HepG2 (cell line): ENCODE measurements at regions not wholly inside any gene's neighbourhood (a gene's known extent, or its start where the extent isn't known, plus 50 kb on each side); places are given as distances from the start of the nearest gene placed in this dataset.

Source experiments
- ATAC-seq: fragments of 200-7000 bp; cut with Tn5 transposase; 3 replicates; pipeline ENCODE4 v1.9.1; 2020; ENCODE audit warnings: mild to moderate bottlenecking, moderate library complexity
- BruUV-seq: library from RNA; stranded (reverse); fragments of 400-500 nt; replicated peaks from 2 replicates; lab custom pipeline; 2021; lab: Mats Ljungman, UMichigan
- CTCF ChIA-PET: fragments of 300-600 bp; formaldehyde crosslinking; extraction: SDS; loops from one replicate; lab custom pipeline; 2021; ENCODE audit warnings: low total read pairs, inconsistent platforms, low intra/inter-chr PET ratio; lab: Yijun Ruan, JAX
- POLR2A ChIA-PET: fragments of 350-600 bp; sonication (Branson Sonifier 250); formaldehyde crosslinking; loops from one replicate; lab custom pipeline; 2020; ENCODE audit warnings: antibody characterized with exemption, inconsistent platforms; lab: Yijun Ruan, JAX
- DNase-seq: peaks from one replicate; pipeline ENCODE4 v3.0.0-alpha.2; 2015; ENCODE audit warnings: low spot score
- FAIRE-seq: peaks from 3 replicates; lab custom pipeline; 2011; peaks lifted over from hg19 to GRCh38; lab: Jason Lieb, UNC
- H2AFZ ChIP-seq: one replicate; pipeline ENCODE4 v1.6.1; 2011; ENCODE audit warnings: low read length, inconsistent platforms
- H3K27ac ChIP-seq: fragments of 300-600 bp; 3 replicates; pipeline ENCODE4 v1.8.0; 2011; ENCODE audit warnings: mixed run types, mild to moderate bottlenecking, mixed read lengths, low read length, inconsistent platforms; ENCODE audit not compliant: insufficient read depth; ENCODE audit errors: extremely low read length
- H3K27me3 ChIP-seq, 2 experiments: fragments of 200-600 bp in 1 of 2; 2 replicates in 1 of 2; 3 replicates in 1 of 2; pipeline versions ENCODE4 v1.6.0 to v1.8.0; 2011; ENCODE audit warnings: low read length in 2 of 2, mild to moderate bottlenecking in 2 of 2, moderate library complexity in 2 of 2, inconsistent platforms in 1 of 2; ENCODE audit not compliant: insufficient read depth in 2 of 2, control insufficient read depth in 1 of 2
- H3K36me3 ChIP-seq, 2 experiments: fragments of 200-600 bp in 1 of 2; replicated peaks in 1 of 2; 2 replicates in 1 of 2; 3 replicates in 1 of 2; pipeline versions ENCODE4 v1.5.1 to v1.8.0; 2011; ENCODE audit warnings: low read length in 2 of 2, inconsistent platforms in 1 of 2; ENCODE audit not compliant: insufficient read depth in 2 of 2, control insufficient read depth in 1 of 2
- H3K4me1 ChIP-seq: 2 replicates; pipeline ENCODE4 v1.5.1; 2012; ENCODE audit warnings: low read length, inconsistent platforms; ENCODE audit not compliant: insufficient read depth
- H3K4me2 ChIP-seq: 2 replicates; pipeline ENCODE4 v1.6.0; 2011; ENCODE audit warnings: low read depth, low read length, inconsistent platforms
- H3K4me3 ChIP-seq, 3 experiments: fragments of 200-600 bp in 1 of 3; sonication (generic), shearing (Covaris generic) in 1 of 3; replicated peaks in 1 of 3; 2 replicates each; pipeline ENCODE4 v1.5.1; 2011 to 2016; ENCODE audit warnings: low read length in 3 of 3, inconsistent platforms in 2 of 3, low read depth in 2 of 3, mild to moderate bottlenecking in 2 of 3, control low read depth in 1 of 3, mixed read lengths in 1 of 3; ENCODE audit not compliant: insufficient read depth in 1 of 3
- H3K79me2 ChIP-seq: one replicate; pipeline ENCODE4 v1.6.1; 2011; ENCODE audit warnings: low read length, inconsistent platforms; ENCODE audit not compliant: insufficient read depth
- H3K9ac ChIP-seq: 2 replicates; pipeline ENCODE4 v1.6.0; 2011; ENCODE audit warnings: mild to moderate bottlenecking, low read depth, low read length, inconsistent platforms; ENCODE audit not compliant: insufficient read depth
- H3K9me3 ChIP-seq: 2 replicates; pipeline ENCODE4 v1.5.1; 2012; ENCODE audit warnings: mild to moderate bottlenecking, low read length
- H4K20me1 ChIP-seq: 2 replicates; pipeline ENCODE4 v1.6.0; 2011; ENCODE audit warnings: inconsistent platforms, mild to moderate bottlenecking, low read length, moderate library complexity; ENCODE audit not compliant: insufficient read depth
- ATF7 ChIP-seq, 2 experiments: fragments of 450-650 bp in 1 of 2; sonication (generic) in 1 of 2; formaldehyde crosslinking in 1 of 2; IDR thresholded peaks; 2 replicates each; pipeline versions ENCODE4 v1.4.0 to v1.6.1; 2016 to 2020; ENCODE audit warnings: antibody characterized with exemption in 1 of 2, mild to moderate bottlenecking in 1 of 2, missing genetic modification reagents in 1 of 2
- CEBPB ChIP-seq: IDR thresholded peaks from 2 replicates; pipeline ENCODE4 v1.6.1; 2011; ENCODE audit warnings: low read depth, low read length, improper control_type of control experiment, borderline replicate concordance
- DNMT1 ChIP-seq: sonication (generic); formaldehyde crosslinking; IDR thresholded peaks from 2 replicates; pipeline ENCODE4 v1.5.1; 2020; ENCODE audit warnings: mild to moderate bottlenecking, missing genetic modification reagents
- ELF1 ChIP-seq: sonication (generic); formaldehyde crosslinking; IDR thresholded peaks from 2 replicates; pipeline ENCODE4 v1.4.0; 2020; ENCODE audit warnings: missing genetic modification reagents
- ETV5 ChIP-seq: IDR thresholded peaks from 2 replicates; pipeline ENCODE4 v1.6.1; 2018; ENCODE audit warnings: missing biosample characterization, missing genetic modification reagents, inconsistent platforms, borderline replicate concordance
- FOSL2 ChIP-seq: sonication (generic); formaldehyde crosslinking; IDR thresholded peaks from 2 replicates; pipeline ENCODE4 v1.4.0; 2020; ENCODE audit warnings: missing genetic modification reagents
- GPN1 ChIP-seq: sonication (generic); formaldehyde crosslinking; IDR thresholded peaks from 2 replicates; pipeline ENCODE4 v1.5.1; 2020; ENCODE audit warnings: missing genetic modification reagents, borderline replicate concordance
- HOMEZ ChIP-seq: IDR thresholded peaks from 2 replicates; pipeline ENCODE4 v1.6.1; 2016; ENCODE audit warnings: low read depth
- MIXL1 ChIP-seq: IDR thresholded peaks from 2 replicates; pipeline ENCODE4 v1.6.1; 2016
- NFRKB ChIP-seq: fragments of 450-650 bp; IDR thresholded peaks from 2 replicates; pipeline ENCODE4 v1.6.1; 2017
- SPEN ChIP-seq: sonication (generic); formaldehyde crosslinking; IDR thresholded peaks from 2 replicates; pipeline ENCODE4 v1.5.1; 2020; ENCODE audit warnings: low read depth, mild to moderate bottlenecking, missing genetic modification reagents
- TBL1XR1 ChIP-seq: fragments of 150-350 bp; IDR thresholded peaks from 2 replicates; pipeline ENCODE4 v1.6.1; 2014; ENCODE audit warnings: borderline replicate concordance, low read length; ENCODE audit not compliant: partially characterized antibody
- TRIM24 ChIP-seq: sonication (generic); formaldehyde crosslinking; IDR thresholded peaks from 2 replicates; pipeline ENCODE4 v1.8.0; 2022; ENCODE audit warnings: mild to moderate bottlenecking, missing genetic modification reagents
- ZNF30 ChIP-seq: sonication (generic); formaldehyde crosslinking; IDR thresholded peaks from 2 replicates; pipeline ENCODE4 v1.5.0; 2020; ENCODE audit warnings: mild to moderate bottlenecking, missing genetic modification reagents
- ZNF503 ChIP-seq: sonication (generic); formaldehyde crosslinking; IDR thresholded peaks from 2 replicates; pipeline ENCODE4 v1.4.0; 2020; ENCODE audit warnings: missing genetic modification reagents
- WGBS: methylation state at CpG from one replicate; pipeline ENCODE4 v1.1.6; 2017; ENCODE audit warnings: low lambda C conversion rate; 5-methylcytosine and 5-hydroxymethylcytosine counted together
- in situ Hi-C: cut with HindIII; loops from 2 replicates; pipeline ENCODE4 v1.10.0; 2017; ENCODE audit warnings: low pct_unique_long_range_greater_than_20kb; ENCODE audit not compliant: extremely low pct_ligation_motif_present
- intact Hi-C: fragments of 100-400 bp; cut with micrococcal nuclease; formaldehyde crosslinking; loops from one replicate; pipeline ENCODE4 v1.10.0; 2022; ENCODE audit not compliant: unreplicated experiment
- TF ChIP-seq, protein P1 (sequence below): sonication (generic); formaldehyde crosslinking; IDR thresholded peaks from 2 replicates; pipeline ENCODE4 v1.4.0; 2020; ENCODE audit warnings: missing genetic modification reagents
- TF ChIP-seq, protein P2 (sequence below): sonication (generic); formaldehyde crosslinking; IDR thresholded peaks from 2 replicates; pipeline ENCODE4 v1.8.0; 2022; ENCODE audit warnings: mild to moderate bottlenecking, missing genetic modification reagents, borderline replicate concordance
- TF ChIP-seq, protein P3 (sequence below): sonication (generic); formaldehyde crosslinking; IDR thresholded peaks from 2 replicates; pipeline ENCODE4 v1.4.0; 2020; ENCODE audit warnings: mild to moderate bottlenecking, missing genetic modification reagents

- Histone ChIP-seq H3K79me2 (no peaks in the 10 kb centered on the region), H4K20me1 (no peaks in the 10 kb centered on the region), H3K27ac (no peak overlapping the region), H3K9me3 (no peaks in the 10 kb centered on the region), H3K9ac (no peak overlapping the region), H3K27me3 (no peaks in the 10 kb centered on the region), H2AFZ (no peak overlapping the region), H3K4me1 (no peaks in the 10 kb centered on the region), H3K4me3 (no peak overlapping the region), H3K36me3 (no peaks in the 10 kb centered on the region), H3K4me2 (no peak overlapping the region)
- ChIA-PET CTCF (no interaction called here), POLR2A (no interaction called here)
- intact Hi-C loops (no loop called here), in situ Hi-C loops (no loop called here)
- WGBS = 14% methylated on average over 1 of the region's 1 CpG
- no TSS peak for BruUV-seq
- no peak for ATAC-seq
- FAIRE-seq = no peak
- no peak for DNase-seq
- TF ChIP-seq DNMT1 (CRISPR knock-in tag) (no peak), ETV5 (CRISPR knock-in tag) (no peak), MIXL1 (CRISPR knock-in tag) (no peak), GPN1 (no peak), TBL1XR1 (no peak), ELF1 (no peak), NFRKB (no peak), HOMEZ (CRISPR knock-in tag) (no peak), SPEN (CRISPR knock-in tag) (no peak), CEBPB (no peak), ZNF503 (CRISPR knock-in tag) (no peak), ATF7 (IDR thresholded peaks at IDR 0.05) (no peak), ATF7 (CRISPR knock-in tag; IDR thresholded peaks at IDR 0.05) (no peak), TRIM24 (no peak), FOSL2 (CRISPR knock-in tag) (no peak), ZNF30 (CRISPR knock-in tag) (no peak)
- TF ChIP-seq, protein P1, sequence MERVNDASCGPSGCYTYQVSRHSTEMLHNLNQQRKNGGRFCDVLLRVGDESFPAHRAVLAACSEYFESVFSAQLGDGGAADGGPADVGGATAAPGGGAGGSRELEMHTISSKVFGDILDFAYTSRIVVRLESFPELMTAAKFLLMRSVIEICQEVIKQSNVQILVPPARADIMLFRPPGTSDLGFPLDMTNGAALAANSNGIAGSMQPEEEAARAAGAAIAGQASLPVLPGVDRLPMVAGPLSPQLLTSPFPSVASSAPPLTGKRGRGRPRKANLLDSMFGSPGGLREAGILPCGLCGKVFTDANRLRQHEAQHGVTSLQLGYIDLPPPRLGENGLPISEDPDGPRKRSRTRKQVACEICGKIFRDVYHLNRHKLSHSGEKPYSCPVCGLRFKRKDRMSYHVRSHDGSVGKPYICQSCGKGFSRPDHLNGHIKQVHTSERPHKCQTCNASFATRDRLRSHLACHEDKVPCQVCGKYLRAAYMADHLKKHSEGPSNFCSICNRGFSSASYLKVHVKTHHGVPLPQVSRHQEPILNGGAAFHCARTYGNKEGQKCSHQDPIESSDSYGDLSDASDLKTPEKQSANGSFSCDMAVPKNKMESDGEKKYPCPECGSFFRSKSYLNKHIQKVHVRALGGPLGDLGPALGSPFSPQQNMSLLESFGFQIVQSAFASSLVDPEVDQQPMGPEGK (CRISPR knock-in tag) = no peak
- TF ChIP-seq, protein P2, sequence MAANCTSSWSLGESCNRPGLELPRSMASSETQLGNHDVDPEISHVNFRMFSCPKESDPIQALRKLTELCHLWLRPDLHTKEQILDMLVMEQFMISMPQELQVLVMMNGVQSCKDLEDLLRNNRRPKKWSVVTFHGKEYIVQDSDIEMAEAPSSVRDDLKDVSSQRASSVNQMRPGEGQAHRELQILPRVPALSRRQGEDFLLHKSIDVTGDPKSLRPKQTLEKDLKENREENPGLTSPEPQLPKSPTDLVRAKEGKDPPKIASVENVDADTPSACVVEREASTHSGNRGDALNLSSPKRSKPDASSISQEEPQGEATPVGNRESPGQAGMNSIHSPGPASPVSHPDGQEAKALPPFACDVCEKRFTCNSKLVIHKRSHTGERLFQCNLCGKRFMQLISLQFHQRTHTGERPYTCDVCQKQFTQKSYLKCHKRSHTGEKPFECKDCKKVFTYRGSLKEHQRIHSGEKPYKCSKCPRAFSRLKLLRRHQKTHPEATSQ (CRISPR knock-in tag) = no peak
- TF ChIP-seq, protein P3, sequence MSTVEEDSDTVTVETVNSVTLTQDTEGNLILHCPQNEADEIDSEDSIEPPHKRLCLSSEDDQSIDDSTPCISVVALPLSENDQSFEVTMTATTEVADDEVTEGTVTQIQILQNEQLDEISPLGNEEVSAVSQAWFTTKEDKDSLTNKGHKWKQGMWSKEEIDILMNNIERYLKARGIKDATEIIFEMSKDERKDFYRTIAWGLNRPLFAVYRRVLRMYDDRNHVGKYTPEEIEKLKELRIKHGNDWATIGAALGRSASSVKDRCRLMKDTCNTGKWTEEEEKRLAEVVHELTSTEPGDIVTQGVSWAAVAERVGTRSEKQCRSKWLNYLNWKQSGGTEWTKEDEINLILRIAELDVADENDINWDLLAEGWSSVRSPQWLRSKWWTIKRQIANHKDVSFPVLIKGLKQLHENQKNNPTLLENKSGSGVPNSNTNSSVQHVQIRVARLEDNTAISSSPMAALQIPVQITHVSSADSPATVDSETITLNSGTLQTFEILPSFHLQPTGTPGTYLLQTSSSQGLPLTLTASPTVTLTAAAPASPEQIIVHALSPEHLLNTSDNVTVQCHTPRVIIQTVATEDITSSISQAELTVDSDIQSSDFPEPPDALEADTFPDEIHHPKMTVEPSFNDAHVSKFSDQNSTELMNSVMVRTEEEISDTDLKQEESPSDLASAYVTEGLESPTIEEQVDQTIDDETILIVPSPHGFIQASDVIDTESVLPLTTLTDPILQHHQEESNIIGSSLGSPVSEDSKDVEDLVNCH = no peak
Measured at GRCh38 chr2:163231666-163232065, 393.1 kb upstream of the KCNH7 start.
